ENCODE measurements at regions not wholly inside any gene's neighbourhood (a gene's known extent, or its start where the extent isn't known, plus 50 kb on each side); places are given as distances from the start of the nearest gene placed in this dataset.

- no peaks in the 10 kb centered on the region for H3K4me1 Mint-ChIP-seq
- CTCF ChIA-PET = interaction anchor here (0.6 to 1.0 kb wide), 5 partner anchors 16 to 485 kb away, joined by 3 read pairs; no protein-coding TSS in a partner anchor
- H3K27ac Mint-ChIP-seq = no peak overlapping the region
- H3K27me3 Mint-ChIP-seq = no peaks in the 10 kb centered on the region
- no peak overlapping the region for H3K4me3 Mint-ChIP-seq
- H3K36me3 Mint-ChIP-seq = no peaks in the 10 kb centered on the region
- peak; percentile 22 for DNase-seq
- no peaks in the 10 kb centered on the region for H3K9me3 Mint-ChIP-seq
Measured at GRCh38 chr20:11204926-11205768, 531.3 kb upstream of the JAG1 start.

GRCh38 chr20:11205769-11206362, 532.1 kb upstream of the JAG1 start:
- H3K27ac Mint-ChIP-seq = no peak overlapping the region
- H3K9me3 Mint-ChIP-seq = no peaks in the 10 kb centered on the region
- CTCF ChIA-PET = interaction anchor here (0.7 to 1.0 kb wide), 3 partner anchors 17 to 486 kb away, joined by 3 read pairs; no protein-coding TSS in a partner anchor
- H3K4me1 Mint-ChIP-seq = no peaks in the 10 kb centered on the region
- no peak overlapping the region for H3K4me3 Mint-ChIP-seq
- no peak for DNase-seq
- no peaks in the 10 kb centered on the region for H3K36me3 Mint-ChIP-seq
- no peaks in the 10 kb centered on the region for H3K27me3 Mint-ChIP-seq

- H3K4me1 Mint-ChIP-seq = no peaks in the 10 kb centered on the region
- CTCF ChIA-PET = no interaction called here
- no peaks in the 10 kb centered on the region for H3K27me3 Mint-ChIP-seq
- no peak overlapping the region for H3K4me3 Mint-ChIP-seq
- DNase-seq = no peak
- no peaks in the 10 kb centered on the region for H3K9me3 Mint-ChIP-seq
- no peaks in the 10 kb centered on the region for H3K36me3 Mint-ChIP-seq
- H3K27ac Mint-ChIP-seq = no peak overlapping the region
Measured at GRCh38 chr20:11207749-11208502, 534.1 kb upstream of the JAG1 start.

GRCh38 chr20:11210611-11211010, 536.8 kb upstream of the JAG1 start:
- Mint-ChIP-seq H3K4me1 (no peaks in the 10 kb centered on the region), H3K27me3 (no peaks in the 10 kb centered on the region), H3K9me3 (no peaks in the 10 kb centered on the region), H3K36me3 (no peaks in the 10 kb centered on the region), H3K27ac (no peak overlapping the region), H3K4me3 (no peak overlapping the region)
- no peak for DNase-seq
- CTCF ChIA-PET = interaction anchor here (1.1 kb wide), 1 partner anchor 11 kb away, joined by 3 read pairs; no protein-coding TSS in a partner anchor

GRCh38 chr20:11212272-11212671, 538.5 kb upstream of the JAG1 start:
- no peak overlapping the region for H3K4me3 Mint-ChIP-seq

GRCh38 chr20:11212902-11213301, 539.1 kb upstream of the JAG1 start:
- Mint-ChIP-seq H3K36me3 (no peaks in the 10 kb centered on the region), H3K27me3 (no peaks in the 10 kb centered on the region), H3K9me3 (no peaks in the 10 kb centered on the region), H3K4me1 (no peaks in the 10 kb centered on the region), H3K4me3 (no peak overlapping the region), H3K27ac (no peak overlapping the region)
- CTCF ChIA-PET = no interaction called here
- DNase-seq = no peak

More at GRCh38 chr20:11212272-11212671, 538.5 kb upstream of the JAG1 start:
- CTCF ChIA-PET = no interaction called here
- Mint-ChIP-seq H3K9me3 (no peaks in the 10 kb centered on the region), H3K36me3 (no peaks in the 10 kb centered on the region), H3K27ac (no peak overlapping the region), H3K27me3 (no peaks in the 10 kb centered on the region), H3K4me1 (no peaks in the 10 kb centered on the region)
- no peak for DNase-seq

GRCh38 chr20:11214256-11214840, 540.5 kb upstream of the JAG1 start:
- DNase-seq = no peak
- CTCF ChIA-PET = no interaction called here
- Mint-ChIP-seq H3K27me3 (no peaks in the 10 kb centered on the region), H3K4me3 (no peak overlapping the region), H3K9me3 (no peaks in the 10 kb centered on the region), H3K27ac (no peak overlapping the region), H3K36me3 (no peaks in the 10 kb centered on the region), H3K4me1 (no peaks in the 10 kb centered on the region)

GRCh38 chr20:11216451-11217314, 542.9 kb upstream of the JAG1 start:
- Mint-ChIP-seq H3K36me3 (no peaks in the 10 kb centered on the region), H3K4me3 (no peak overlapping the region), H3K27ac (no peak overlapping the region), H3K9me3 (peaks cover 2% of the 10 kb centered on the region), H3K27me3 (no peaks in the 10 kb centered on the region), H3K4me1 (no peaks in the 10 kb centered on the region)
- CTCF ChIA-PET = no interaction called here
- DNase-seq = no peak

GRCh38 chr20:11217326-11218172, 543.8 kb upstream of the JAG1 start:
- Mint-ChIP-seq H3K4me3 (no peak overlapping the region), H3K36me3 (no peaks in the 10 kb centered on the region), H3K4me1 (no peaks in the 10 kb centered on the region), H3K27ac (no peak overlapping the region), H3K9me3 (peaks cover 2% of the 10 kb centered on the region), H3K27me3 (no peaks in the 10 kb centered on the region)
- CTCF ChIA-PET = no interaction called here
- no peak for DNase-seq

- no peaks in the 10 kb centered on the region for H3K4me1 Mint-ChIP-seq
- H3K27ac Mint-ChIP-seq = no peak overlapping the region
- H3K9me3 Mint-ChIP-seq = peaks cover 2% of the 10 kb centered on the region
- H3K27me3 Mint-ChIP-seq = no peaks in the 10 kb centered on the region
- no peak overlapping the region for H3K4me3 Mint-ChIP-seq
- H3K36me3 Mint-ChIP-seq = no peaks in the 10 kb centered on the region
- CTCF ChIA-PET = no interaction called here
- no peak for DNase-seq
Measured at GRCh38 chr20:11218173-11218680, 544.4 kb upstream of the JAG1 start.

- Mint-ChIP-seq H3K27me3 (no peaks in the 10 kb centered on the region), H3K36me3 (no peaks in the 10 kb centered on the region), H3K9me3 (peaks cover 2% of the 10 kb centered on the region), H3K4me1 (no peaks in the 10 kb centered on the region), H3K27ac (no peak overlapping the region), H3K4me3 (no peak overlapping the region)
- no peak for DNase-seq
- CTCF ChIA-PET = no interaction called here
Measured at GRCh38 chr20:11219192-11219591, 545.4 kb upstream of the JAG1 start.

- H3K36me3 Mint-ChIP-seq = no peaks in the 10 kb centered on the region
- H3K27ac Mint-ChIP-seq = no peak overlapping the region
- no peak overlapping the region for H3K4me3 Mint-ChIP-seq
- H3K4me1 Mint-ChIP-seq = no peaks in the 10 kb centered on the region
- no peaks in the 10 kb centered on the region for H3K27me3 Mint-ChIP-seq
- peaks cover 2% of the 10 kb centered on the region for H3K9me3 Mint-ChIP-seq
- no peak for DNase-seq
- CTCF ChIA-PET = interaction anchor here (1.0 kb wide), 1 partner anchor 11 kb away, joined by 3 read pairs; no protein-coding TSS in a partner anchor
Measured at GRCh38 chr20:11221046-11221445, 547.2 kb upstream of the JAG1 start.

- Mint-ChIP-seq H3K4me1 (no peaks in the 10 kb centered on the region), H3K9me3 (peaks cover 2% of the 10 kb centered on the region), H3K27ac (no peak overlapping the region), H3K27me3 (no peaks in the 10 kb centered on the region), H3K36me3 (no peaks in the 10 kb centered on the region), H3K4me3 (no peak overlapping the region)
- no peak for DNase-seq
- CTCF ChIA-PET = interaction anchor here (1.0 kb wide), 1 partner anchor 12 kb away, joined by 3 read pairs; no protein-coding TSS in a partner anchor
Measured at GRCh38 chr20:11222243-11222642, 548.4 kb upstream of the JAG1 start.
